ENCODE measurements at regions not wholly inside any gene's neighbourhood (a gene's known extent, or its start where the extent isn't known, plus 50 kb on each side); places are given as distances from the start of the nearest gene placed in this dataset.

- no peak for TF ChIP-seq POLR2AphosphoS5 (IDR thresholded peaks at IDR 0.05)
- TF ChIP-seq POLR2A (IDR thresholded peaks at IDR 0.05): no peak
These were observed 872.7 kb downstream of the SLC16A7 start for GRCh38 chr12:60468546-60468945.

Measured in sigmoid colon (tissue), 4 donors.